ENCODE measurements at regions not wholly inside any gene's neighbourhood (a gene's known extent, or its start where the extent isn't known, plus 50 kb on each side); places are given as distances from the start of the nearest gene placed in this dataset.

GRCh38 chr11:114815176-114815575 is 136.8 kb downstream of the NXPE2 start:
- TF ChIP-seq CTCF (IDR thresholded peaks at IDR 0.05; ENCODE audit: insufficient read depth, low read length, poor library complexity, severe bottlenecking): no peak
- TF ChIP-seq EZH2phosphoT487 (conservative IDR thresholded peaks at IDR 0.05; ENCODE audit: low read length): no peak

Data from SU-DHL-6 (cell line).